HL-60 (cell line): ENCODE measurements at regions not wholly inside any gene's neighbourhood (a gene's known extent, or its start where the extent isn't known, plus 50 kb on each side); places are given as distances from the start of the nearest gene placed in this dataset.

ENCODE experiments used
- CTCF ChIP-seq: IDR thresholded peaks from one replicate; pipeline ENCODE4 v1.5.1; 2011; ENCODE audit warnings: low read length, control low read depth, inconsistent platforms; ENCODE audit not compliant: insufficient read depth
- GABPA ChIP-seq: IDR thresholded peaks from 2 replicates; pipeline ENCODE4 v1.6.1; 2012; ENCODE audit warnings: low read depth
- POLR2AphosphoS5 ChIP-seq: IDR thresholded peaks from 2 replicates; pipeline ENCODE4 v1.6.1; 2012; ENCODE audit warnings: low read depth
- REST ChIP-seq: IDR thresholded peaks from 2 replicates; pipeline ENCODE4 v1.6.1; 2012; ENCODE audit warnings: low read depth; ENCODE audit not compliant: insufficient replicate concordance

GRCh38 chr3:6523043-6523442, 337.9 kb upstream of the GRM7 start:
- no peak for TF ChIP-seq CTCF
- no peak for TF ChIP-seq POLR2AphosphoS5
- no peak for TF ChIP-seq GABPA
- TF ChIP-seq REST, result no peak
